Glomerular endothelial cell (primary cell): ENCODE measurements at regions not wholly inside any gene's neighbourhood (a gene's known extent, or its start where the extent isn't known, plus 50 kb on each side); places are given as distances from the start of the nearest gene placed in this dataset.
"Not testable (repeated sequence)": the region's sequence is repeated elsewhere in the genome, so short reads cannot be mapped to it uniquely, and the experiment has no call there.

Experiments
- DNase-seq: peaks from one replicate; pipeline ENCODE4 v3.0.0-alpha.2; 2011; ENCODE audit warnings: low read depth, low spot score; ENCODE audit errors: extremely low read depth

- no peak for DNase-seq
Observed at GRCh38 chr5:105696440-105696839, 1974.3 kb downstream of the EFNA5 start.

- DNase-seq, result no peak
Observed at GRCh38 chr5:105695941-105696340, 1974.8 kb downstream of the EFNA5 start.

DNA sequence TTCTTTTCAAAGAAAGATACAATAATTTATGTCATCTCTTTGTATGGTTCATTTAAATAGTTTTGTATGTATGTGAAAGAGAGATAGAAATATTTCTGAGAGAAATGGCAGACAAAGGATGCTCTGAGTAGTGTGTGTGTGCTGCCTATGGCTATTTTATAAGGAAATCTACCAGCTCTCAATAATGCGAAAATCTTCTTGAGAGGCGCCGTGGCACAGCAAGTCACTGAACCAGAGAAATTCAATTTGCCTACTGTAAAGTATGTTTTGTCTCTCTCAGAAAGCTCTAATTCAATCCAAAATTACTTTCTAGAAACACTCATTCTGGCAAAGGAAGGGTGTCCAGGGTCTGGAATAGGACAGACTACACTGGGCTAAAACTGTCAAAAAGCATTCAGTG, 1981.1 kb downstream of the EFNA5 start:
- no peak for DNase-seq

DNA sequence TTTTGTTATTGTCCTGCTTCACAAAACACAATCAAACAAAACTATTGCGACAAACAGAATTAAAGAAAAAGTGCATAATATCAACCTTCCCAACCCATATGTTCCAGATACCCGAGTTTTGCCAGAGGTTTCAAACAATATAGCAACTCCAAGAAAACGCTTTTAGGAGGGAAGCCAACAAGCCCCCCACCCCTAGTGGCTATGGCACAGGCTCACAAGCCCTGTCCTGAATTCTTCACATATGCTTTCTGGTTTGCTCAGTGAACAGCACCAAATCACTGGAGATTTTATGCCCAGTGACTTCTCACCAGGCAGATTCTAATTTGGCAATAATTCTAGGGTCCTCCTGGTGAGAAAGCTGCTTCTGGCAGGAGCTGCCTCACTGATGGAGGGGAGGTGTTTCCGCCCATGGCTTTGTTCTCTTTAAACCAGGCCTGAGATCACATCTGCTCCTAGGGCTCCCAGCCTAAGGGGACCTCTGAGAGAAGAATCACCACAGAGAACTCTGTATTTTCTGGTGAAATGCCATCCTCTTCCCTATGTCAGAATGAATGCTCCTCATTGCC, 1982.4 kb downstream of the EFNA5 start:
- no peak for DNase-seq

DNA sequence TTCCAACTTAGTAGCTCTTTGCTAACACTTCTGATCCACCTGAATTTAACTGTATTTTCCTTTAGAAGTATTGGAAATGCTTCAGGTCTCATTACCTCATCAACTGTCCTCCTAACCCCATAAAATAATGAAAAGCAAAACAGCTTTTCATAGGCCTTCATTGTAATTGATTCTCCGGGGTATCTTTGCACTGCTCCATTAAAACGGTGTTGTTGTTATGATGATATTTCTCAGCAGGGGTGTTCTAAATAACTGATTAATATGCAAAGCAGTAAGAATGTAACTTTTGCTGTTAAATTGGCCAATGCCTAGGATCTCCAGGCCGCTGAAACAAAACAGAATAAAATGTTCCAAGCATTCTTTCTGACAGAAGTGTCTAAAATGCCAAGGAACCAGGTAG, 1983.2 kb downstream of the EFNA5 start:
- no peak for DNase-seq

DNA sequence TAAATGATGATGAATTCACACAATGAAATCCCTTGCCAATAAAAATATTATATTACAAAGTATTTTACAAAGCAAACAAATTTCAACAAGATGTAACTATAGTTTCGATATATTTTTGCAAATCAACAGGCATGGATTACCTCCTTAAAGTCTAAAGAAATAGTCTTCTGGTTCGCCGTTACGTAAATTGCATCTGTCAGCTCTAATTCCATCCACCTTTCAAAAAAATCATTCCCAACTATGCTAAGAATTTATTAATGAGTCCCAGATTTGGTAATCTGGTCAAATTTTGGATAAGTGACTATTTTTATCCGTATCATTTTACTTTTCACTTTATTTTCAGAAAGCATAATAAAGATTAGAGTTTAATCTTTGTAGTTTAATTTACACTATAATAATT, 1984.9 kb downstream of the EFNA5 start:
- DNase-seq, result no peak

GRCh38 chr5:105684799-105685198, 1985.9 kb downstream of the EFNA5 start:
- DNase-seq, result no peak

- DNase-seq, result no peak
Observed at GRCh38 chr5:105680858-105681475, 1989.8 kb downstream of the EFNA5 start.

DNA sequence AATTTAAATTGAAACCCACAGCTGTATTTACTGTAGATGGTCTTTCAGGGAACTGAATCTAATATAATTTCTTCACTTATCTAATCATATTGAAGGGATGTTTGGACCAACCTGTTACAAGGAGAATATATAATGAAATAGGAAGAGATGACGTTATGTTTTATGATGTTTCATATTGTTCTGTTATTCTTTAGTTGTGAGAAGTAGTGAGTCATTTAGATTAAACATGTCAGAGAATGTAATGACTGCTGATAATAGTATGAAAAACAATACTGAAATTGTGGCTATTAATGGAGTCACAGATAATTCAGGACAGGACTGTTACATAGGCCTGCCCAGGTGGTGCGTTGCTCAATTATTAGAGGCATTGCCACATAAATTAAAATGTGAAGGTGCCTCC, 1993.4 kb downstream of the EFNA5 start:
- DNase-seq, result no peak

- DNase-seq, result no peak
Observed at GRCh38 chr5:105670596-105670995, 2000.1 kb downstream of the EFNA5 start.

GRCh38 chr5:105663671-105664070, 2007.1 kb downstream of the EFNA5 start:
- DNase-seq, result no peak

GRCh38 chr5:105659396-105659795, 2011.3 kb downstream of the EFNA5 start:
- DNase-seq, result no peak

- DNase-seq, result no peak
Observed at GRCh38 chr5:105640328-105640727, 2030.4 kb downstream of the EFNA5 start.

- DNase-seq, result no peak
Observed at GRCh38 chr5:105639511-105639910, 2031.2 kb downstream of the EFNA5 start.

GRCh38 chr5:105639068-105639467, 2031.7 kb downstream of the EFNA5 start:
- DNase-seq, result no peak

DNA sequence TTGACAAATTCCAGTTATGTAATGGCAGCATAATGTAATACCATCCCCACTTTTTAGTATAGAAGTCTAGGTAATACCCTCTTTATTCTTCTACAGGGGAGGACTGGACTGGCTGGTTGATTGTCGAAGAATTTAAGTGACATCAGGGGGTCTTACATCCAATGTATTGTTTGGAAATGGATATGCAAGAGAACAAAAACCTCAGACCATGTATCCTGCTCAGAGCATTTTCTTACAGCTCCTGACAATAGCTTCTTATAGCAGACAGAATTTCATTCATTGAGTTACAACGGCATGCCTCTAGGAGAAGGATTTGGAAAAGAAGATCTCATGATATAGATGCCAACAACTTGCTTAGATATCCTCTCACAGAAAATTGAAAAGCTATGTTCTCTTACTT, 2032.3 kb downstream of the EFNA5 start:
- no peak for DNase-seq

DNA sequence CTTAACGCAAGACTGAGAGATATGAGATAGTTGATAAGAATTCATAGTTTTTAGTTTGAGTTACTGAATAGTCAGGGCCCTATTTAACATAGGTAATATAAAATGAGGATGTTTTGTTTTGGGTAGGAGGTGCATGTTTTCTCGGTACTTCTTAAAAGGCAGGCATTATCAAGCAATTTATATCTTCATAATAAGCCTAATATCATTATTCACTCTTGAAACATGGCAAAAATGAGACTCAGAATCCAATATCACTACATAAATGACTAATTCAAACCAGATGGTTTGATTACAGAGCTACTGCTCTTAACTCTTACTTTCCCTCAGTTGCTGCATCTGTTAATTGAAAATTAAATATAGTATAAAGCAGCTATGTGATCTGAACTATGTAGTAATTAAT, 2038.7 kb downstream of the EFNA5 start:
- no peak for DNase-seq

DNA sequence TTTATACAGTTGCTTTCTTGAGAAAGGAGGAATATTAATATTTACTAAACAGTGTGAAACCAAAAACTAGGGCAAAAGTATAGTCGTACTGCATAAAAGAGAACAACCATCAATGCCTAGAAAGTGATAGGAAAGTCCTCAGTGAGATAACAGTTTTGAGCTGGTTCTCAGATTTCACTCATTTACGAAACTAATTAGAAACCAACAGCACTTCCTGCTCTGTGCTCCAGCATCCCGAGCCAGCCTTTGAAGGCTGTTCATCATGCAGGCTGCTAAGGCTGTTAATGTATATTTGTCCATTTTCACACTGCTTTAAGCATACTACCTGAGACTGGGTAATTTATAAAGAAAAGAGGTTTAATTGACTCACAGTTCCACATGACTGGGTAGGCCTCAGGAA, 2039.9 kb downstream of the EFNA5 start:
- no peak for DNase-seq

DNA sequence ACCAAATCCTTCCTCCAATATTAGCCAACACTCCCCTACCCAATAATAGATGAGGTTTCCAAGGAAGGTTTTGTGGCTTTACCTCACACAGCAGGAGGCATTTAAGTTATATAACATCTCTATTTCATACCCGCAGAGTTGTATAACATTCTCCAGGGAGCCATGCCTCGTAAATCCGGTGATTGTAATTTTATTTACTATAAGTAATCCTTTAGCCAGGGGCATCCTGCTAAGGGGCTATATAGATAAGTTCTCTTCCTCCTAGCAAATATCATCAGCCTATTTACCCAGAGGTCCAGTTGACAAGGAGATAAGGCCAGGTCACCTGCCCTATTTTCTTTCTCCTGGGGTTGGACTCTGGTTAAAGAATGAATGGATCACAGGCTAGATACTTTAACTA, 2051.0 kb downstream of the EFNA5 start:
- DNase-seq, result no peak

DNA sequence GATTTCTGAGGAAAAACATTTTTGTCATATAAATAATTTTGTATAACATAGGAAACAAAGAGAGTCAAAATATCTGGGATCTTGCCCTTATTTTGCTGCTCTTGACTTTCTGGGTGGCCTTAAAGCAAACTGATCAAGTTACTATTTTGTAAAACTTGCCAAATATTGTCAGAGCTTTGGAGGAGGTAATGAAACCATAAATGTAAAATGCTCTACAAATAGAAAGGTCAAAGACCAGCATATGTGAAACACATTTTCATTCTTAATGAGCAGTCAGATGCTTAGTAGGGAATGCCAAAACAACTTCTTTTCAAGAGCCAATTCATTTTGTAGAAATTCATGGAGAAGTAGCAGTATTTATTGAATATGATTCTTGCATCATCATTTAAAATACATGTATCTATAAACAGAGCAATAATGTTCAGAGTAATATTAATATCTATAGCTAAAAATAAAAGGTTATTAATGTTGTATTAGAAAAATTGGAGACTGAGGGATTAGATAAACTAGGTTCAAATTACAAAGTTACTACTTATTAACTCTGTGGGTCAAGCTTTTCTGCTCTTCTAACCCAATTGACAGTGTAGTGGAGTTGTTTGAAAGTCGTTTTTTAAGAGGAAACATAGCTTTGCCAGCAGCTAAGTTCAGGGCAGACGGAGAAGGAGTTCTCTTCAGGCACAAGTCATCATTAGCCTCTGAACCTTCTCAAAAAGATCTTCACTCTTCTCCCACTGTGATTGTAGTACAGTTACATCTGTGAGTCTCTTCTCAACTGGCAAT, 2053.1 kb downstream of the EFNA5 start:
- DNase-seq, result no peak

GRCh38 chr5:105616599-105616998, 2054.0 kb upstream of the NUDT12 start:
- DNase-seq, result no peak

- not testable (repeated sequence) for DNase-seq
Observed at GRCh38 chr5:105602406-105602805, 2039.8 kb upstream of the NUDT12 start.
